Smooth muscle cell (in vitro differentiated cells): ENCODE measurements at regions not wholly inside any gene's neighbourhood (a gene's known extent, or its start where the extent isn't known, plus 50 kb on each side); places are given as distances from the start of the nearest gene placed in this dataset.

ENCODE experiments used
- DNase-seq: peaks from one replicate; lab custom pipeline; 2025; ENCODE audit not compliant: unreplicated experiment; lab: John Stamatoyannopoulos, UW
- H2AFZ ChIP-seq: fragments of 200-600 bp; sonication (generic); 2 replicates; pipeline ENCODE4 v1.6.0; 2016; ENCODE audit warnings: antibody characterized with exemption, low read depth, mild to moderate bottlenecking
- H3F3A ChIP-seq: fragments of 200-600 bp; sonication (generic); 2 replicates; pipeline ENCODE4 v1.6.0; 2017; ENCODE audit warnings: antibody characterized with exemption, low read depth
- H3K27ac ChIP-seq: fragments of 200-600 bp; sonication (generic); 2 replicates; pipeline ENCODE4 v1.5.1; 2016; ENCODE audit warnings: low read depth, mild to moderate bottlenecking
- H3K27me3 ChIP-seq: fragments of 200-600 bp; sonication (generic); 2 replicates; pipeline ENCODE4 v1.6.1; 2016; ENCODE audit warnings: low read depth, mild to moderate bottlenecking
- H3K36me3 ChIP-seq: fragments of 200-600 bp; sonication (generic); 2 replicates; pipeline ENCODE4 v1.5.1; 2016; ENCODE audit warnings: low read depth
- H3K4me1 ChIP-seq: fragments of 200-600 bp; sonication (generic); 2 replicates; pipeline ENCODE4 v1.5.1; 2016; ENCODE audit warnings: low read depth
- H3K4me2 ChIP-seq: fragments of 200-600 bp; sonication (generic); 2 replicates; pipeline ENCODE4 v1.6.0; 2016; ENCODE audit warnings: mild to moderate bottlenecking
- H3K4me3 ChIP-seq: fragments of 200-600 bp; sonication (generic); 2 replicates; pipeline ENCODE4 v1.5.1; 2016; ENCODE audit warnings: mild to moderate bottlenecking
- H3K79me2 ChIP-seq: fragments of 200-600 bp; sonication (generic); 2 replicates; pipeline ENCODE4 v1.6.0; 2016; ENCODE audit warnings: low read depth, mild to moderate bottlenecking
- H3K9ac ChIP-seq: fragments of 200-600 bp; sonication (generic); 2 replicates; pipeline ENCODE4 v1.6.0; 2016; ENCODE audit warnings: low read depth
- H3K9me3 ChIP-seq: fragments of 200-600 bp; sonication (generic); replicated peaks from 2 replicates; pipeline ENCODE4 v1.5.1; 2016; ENCODE audit warnings: low read depth
- H4K20me1 ChIP-seq: fragments of 200-600 bp; sonication (generic); 2 replicates; pipeline ENCODE4 v1.6.0; 2016; ENCODE audit warnings: low read depth
- CTCF ChIP-seq: fragments of 200-600 bp; sonication (generic); IDR thresholded peaks from 2 replicates; pipeline ENCODE4 v1.5.1; 2017; ENCODE audit warnings: borderline replicate concordance, mild to moderate bottlenecking, antibody characterized with exemption; ENCODE audit not compliant: insufficient read depth, poor library complexity, severe bottlenecking
- WGBS: methylation state at CpG from one replicate; pipeline ENCODE4 v1.1.7; 2016; ENCODE audit warnings: low lambda C conversion rate; 5-methylcytosine and 5-hydroxymethylcytosine counted together

- H3F3A ChIP-seq = no peaks in the 10 kb centered on the region
- H4K20me1 ChIP-seq = no peaks in the 10 kb centered on the region
- no peak overlapping the region for H3K4me3 ChIP-seq
- no peaks in the 10 kb centered on the region for H3K79me2 ChIP-seq
- no peaks in the 10 kb centered on the region for H3K36me3 ChIP-seq
- no peak overlapping the region for H3K9ac ChIP-seq
- no peak for TF ChIP-seq CTCF
- H3K27ac ChIP-seq = no peak overlapping the region
- no peaks in the 10 kb centered on the region for H3K9me3 ChIP-seq
- 58% methylated on average over 1 of the region's 1 CpG for WGBS
- no peak for DNase-seq
- H2AFZ ChIP-seq = peak overlapping the region; percentile 4
- H3K4me1 ChIP-seq = no peaks in the 10 kb centered on the region
- no peaks in the 10 kb centered on the region for H3K27me3 ChIP-seq
- no peak overlapping the region for H3K4me2 ChIP-seq
Observed at GRCh38 chr11:38307455-38307854, 1709.4 kb upstream of the RAG2 start.

- Histone ChIP-seq H3K4me1 (no peaks in the 10 kb centered on the region), H3K4me3 (no peak overlapping the region), H2AFZ (no peak overlapping the region), H3K36me3 (no peaks in the 10 kb centered on the region), H3K79me2 (no peaks in the 10 kb centered on the region), H3K9me3 (no peaks in the 10 kb centered on the region), H3K27me3 (no peaks in the 10 kb centered on the region), H3K9ac (no peak overlapping the region), H3K27ac (no peak overlapping the region), H3F3A (no peaks in the 10 kb centered on the region), H3K4me2 (no peak overlapping the region), H4K20me1 (no peaks in the 10 kb centered on the region)
- 68% methylated on average over 6 of the region's 6 CpGs for WGBS
- TF ChIP-seq CTCF = no peak
- no peak for DNase-seq
Observed at GRCh38 chr11:38305682-38306081, 1707.6 kb upstream of the RAG2 start.

GRCh38 chr11:38304926-38305325, 1706.9 kb upstream of the RAG2 start:
- H3K4me2 ChIP-seq = no peak overlapping the region
- H3K9ac ChIP-seq = no peak overlapping the region
- no peaks in the 10 kb centered on the region for H3K4me1 ChIP-seq
- H4K20me1 ChIP-seq = no peaks in the 10 kb centered on the region
- no peak for DNase-seq
- H3K27me3 ChIP-seq = no peaks in the 10 kb centered on the region
- TF ChIP-seq CTCF = no peak
- no peak overlapping the region for H3K27ac ChIP-seq
- no peaks in the 10 kb centered on the region for H3K36me3 ChIP-seq
- no peak overlapping the region for H2AFZ ChIP-seq
- no peaks in the 10 kb centered on the region for H3K79me2 ChIP-seq
- WGBS = 89% methylated on average over 2 of the region's 2 CpGs
- H3K9me3 ChIP-seq = no peaks in the 10 kb centered on the region
- H3K4me3 ChIP-seq = no peak overlapping the region
- no peaks in the 10 kb centered on the region for H3F3A ChIP-seq

GRCh38 chr11:38302564-38302963, 1704.5 kb upstream of the RAG2 start:
- no peak overlapping the region for H3K9ac ChIP-seq
- no peaks in the 10 kb centered on the region for H3K4me1 ChIP-seq
- no peaks in the 10 kb centered on the region for H4K20me1 ChIP-seq
- no peak overlapping the region for H2AFZ ChIP-seq
- H3K27me3 ChIP-seq = no peaks in the 10 kb centered on the region
- H3K36me3 ChIP-seq = no peaks in the 10 kb centered on the region
- H3F3A ChIP-seq = no peaks in the 10 kb centered on the region
- H3K27ac ChIP-seq = no peak overlapping the region
- H3K4me2 ChIP-seq = no peak overlapping the region
- no peaks in the 10 kb centered on the region for H3K9me3 ChIP-seq
- DNase-seq = no peak
- 0% methylated on average over 1 of the region's 1 CpG for WGBS
- no peaks in the 10 kb centered on the region for H3K79me2 ChIP-seq
- H3K4me3 ChIP-seq = no peak overlapping the region
- TF ChIP-seq CTCF = no peak
